ENCODE measurements at regions not wholly inside any gene's neighbourhood (a gene's known extent, or its start where the extent isn't known, plus 50 kb on each side); places are given as distances from the start of the nearest gene placed in this dataset.
"Not testable (repeated sequence)": the region's sequence is repeated elsewhere in the genome, so short reads cannot be mapped to it uniquely, and the experiment has no call there.

GRCh38 chr1:79912813-79913212 is 906.3 kb upstream of the ADGRL4 start:
- ATAC-seq (no peak), DNase-seq (no peak)
- no peak for TF ChIP-seq CTCF (IDR thresholded peaks at IDR 0.05)
- Histone ChIP-seq H3K27me3 (no peaks in the 10 kb centered on the region), H3K36me3 (no peaks in the 10 kb centered on the region), H3K4me1 (no peaks in the 10 kb centered on the region), H3K9me3 (no peaks in the 10 kb centered on the region), H3K27ac (no peak overlapping the region), H3K4me3 (no peak overlapping the region)
- intact Hi-C loops (cut with DNase I): no loop called here

- intact Hi-C loops (cut with DNase I): no loop called here
- Histone ChIP-seq H3K4me1 (no peaks in the 10 kb centered on the region), H3K9me3 (no peaks in the 10 kb centered on the region), H3K27ac (no peak overlapping the region), H3K27me3 (no peaks in the 10 kb centered on the region), H3K4me3 (no peak overlapping the region), H3K36me3 (no peaks in the 10 kb centered on the region)
- DNase-seq (no peak), ATAC-seq (no peak)
- no peak for TF ChIP-seq CTCF (IDR thresholded peaks at IDR 0.05)
Measured at GRCh38 chr1:79903321-79903720, 896.8 kb upstream of the ADGRL4 start.

- no peaks in the 10 kb centered on the region for H3K9me3 ChIP-seq
- intact Hi-C loops (cut with DNase I): no loop called here
- no peak for TF ChIP-seq CTCF (IDR thresholded peaks at IDR 0.05)
Measured at GRCh38 chr1:79902418-79902817, 895.9 kb upstream of the ADGRL4 start.

GRCh38 chr1:79899914-79900313 is 893.4 kb upstream of the ADGRL4 start:
- H3K9me3 ChIP-seq: no peaks in the 10 kb centered on the region
- intact Hi-C loops (cut with DNase I): no loop called here
- DNase-seq: no peak
- H3K4me1 ChIP-seq: no peaks in the 10 kb centered on the region
- TF ChIP-seq CTCF (IDR thresholded peaks at IDR 0.05): no peak
- no peak for ATAC-seq
- H3K27ac ChIP-seq: no peak overlapping the region
- H3K36me3 ChIP-seq: no peaks in the 10 kb centered on the region
- no peaks in the 10 kb centered on the region for H3K27me3 ChIP-seq
- no peak overlapping the region for H3K4me3 ChIP-seq

More at GRCh38 chr1:79902418-79902817, 895.9 kb upstream of the ADGRL4 start:
- Histone ChIP-seq H3K4me3 (no peak overlapping the region), H3K4me1 (no peaks in the 10 kb centered on the region), H3K36me3 (no peaks in the 10 kb centered on the region), H3K27ac (no peak overlapping the region), H3K27me3 (no peaks in the 10 kb centered on the region)
- DNase-seq: no peak
- ATAC-seq: no peak

- H3K9me3 ChIP-seq: no peaks in the 10 kb centered on the region
- DNase-seq (no peak), ATAC-seq (no peak)
- intact Hi-C loops (cut with DNase I): no loop called here
- TF ChIP-seq CTCF (IDR thresholded peaks at IDR 0.05): no peak
- no peaks in the 10 kb centered on the region for H3K4me1 ChIP-seq
- no peak overlapping the region for H3K4me3 ChIP-seq
- H3K27ac ChIP-seq: no peak overlapping the region
- no peaks in the 10 kb centered on the region for H3K36me3 ChIP-seq
- H3K27me3 ChIP-seq: no peaks in the 10 kb centered on the region
Measured at GRCh38 chr1:79896140-79896539, 889.6 kb upstream of the ADGRL4 start.

- DNase-seq (no peak), ATAC-seq (peak; percentile 43)
- H3K27me3 ChIP-seq: no peaks in the 10 kb centered on the region
- H3K4me3 ChIP-seq: no peak overlapping the region
- H3K4me1 ChIP-seq: no peaks in the 10 kb centered on the region
- intact Hi-C loops (cut with DNase I): no loop called here
- TF ChIP-seq CTCF (IDR thresholded peaks at IDR 0.05): no peak
- H3K27ac ChIP-seq: no peak overlapping the region
- no peaks in the 10 kb centered on the region for H3K9me3 ChIP-seq
- no peaks in the 10 kb centered on the region for H3K36me3 ChIP-seq
Measured at GRCh38 chr1:79895573-79895972, 889.0 kb upstream of the ADGRL4 start.

- H3K27ac ChIP-seq; H3K4me3 ChIP-seq; H3K9me3 ChIP-seq; ATAC-seq; H3K36me3 ChIP-seq; H3K4me1 ChIP-seq; H3K27me3 ChIP-seq; intact Hi-C loops (cut with DNase I): not testable (repeated sequence)
- peak; percentile 60 for DNase-seq
Measured at GRCh38 chr1:79894129-79894528, 887.6 kb upstream of the ADGRL4 start.
